Body of pancreas (tissue), 4 donors: ENCODE measurements at regions not wholly inside any gene's neighbourhood (a gene's known extent, or its start where the extent isn't known, plus 50 kb on each side); places are given as distances from the start of the nearest gene placed in this dataset.

ENCODE experiments used
- ATAC-seq: fragments of 150-250 bp; one replicate; pipeline ENCODE4 v1.9.1; 2016
- DNase-seq, 4 donors: peaks; one replicate each; pipeline ENCODE4 v3.0.0-alpha.2; 2019
- H3K27ac ChIP-seq, 4 donors: fragments of 200-600 bp; sonication (generic); 1 replicate in 3 of 4; 2 replicates in 1 of 4; pipeline versions ENCODE4 v1.5.1 to v1.6.1; 2016 to 2019; ENCODE audit warnings: mild to moderate bottlenecking in 1 of 4, mixed read lengths in 1 of 4, moderate library complexity in 1 of 4
- H3K27me3 ChIP-seq, 2 donors: fragments of 200-600 bp; sonication (generic); one replicate each; pipeline ENCODE4 v1.6.0; 2016; ENCODE audit warnings: mild to moderate bottlenecking in 1 of 2
- H3K36me3 ChIP-seq, 2 donors: fragments of 200-600 bp; sonication (generic); replicated peaks in 1 of 2; 2 replicates each; pipeline ENCODE4 v1.5.1; 2016; ENCODE audit warnings: low read depth in 2 of 2; ENCODE audit not compliant: insufficient read depth in 1 of 2
- H3K4me1 ChIP-seq: fragments of 200-600 bp; sonication (generic); one replicate; pipeline ENCODE4 v1.6.0; 2016
- H3K4me3 ChIP-seq, 2 donors: fragments of 200-600 bp; sonication (generic); 1 replicate in 1 of 2; 2 replicates in 1 of 2; pipeline ENCODE4 v1.5.1; 2016 to 2019
- H3K9me3 ChIP-seq, 3 donors: fragments of 200-600 bp; sonication (generic); 1 replicate in 2 of 3; 2 replicates in 1 of 3; pipeline ENCODE4 v1.5.1; 2016
- CTCF ChIP-seq, 7 experiments: fragments of 450-650 bp in 4 of 7; fragments of 200-600 bp in 3 of 7; sonication (generic) in 3 of 7; IDR thresholded peaks; one replicate each; pipeline ENCODE4 v1.5.1; 2016 to 2019; ENCODE audit warnings: antibody characterized with exemption in 7 of 7
- POLR2A ChIP-seq, 3 donors: fragments of 450-650 bp; IDR thresholded peaks; one replicate each; pipeline ENCODE4 v1.6.1; 2016; ENCODE audit warnings: antibody characterized with exemption in 3 of 3, mild to moderate bottlenecking in 2 of 3
- WGBS, 2 donors: methylation state at CpG; one replicate each; pipeline ENCODE4 v1.1.5; 2017; 5-methylcytosine and 5-hydroxymethylcytosine counted together
- intact Hi-C: fragments of 100-400 bp; cut with DNase I; formaldehyde crosslinking; loops from one replicate; pipeline ENCODE4 v1.15.1; 2023

GRCh38 chr4:64533637-64534036 lies 124.4 kb upstream of the TECRL start:
- TF ChIP-seq CTCF (IDR thresholded peaks at IDR 0.05) (no peak), POLR2A (IDR thresholded peaks at IDR 0.05) (no peak)
- Histone ChIP-seq H3K4me1 (no peaks in the 10 kb centered on the region), H3K27me3 (no peaks in the 10 kb centered on the region), H3K27ac (no peak overlapping the region), H3K36me3 (no peaks in the 10 kb centered on the region), H3K9me3 (no peaks in the 10 kb centered on the region), H3K4me3 (no peak overlapping the region)
- DNase-seq (no peak), ATAC-seq (no peak)
- 60 to 69% methylated on average over 3 of the region's 3 CpGs for WGBS, 2 donors
- intact Hi-C loops = no loop called here

- intact Hi-C loops = no loop called here
- WGBS, 2 donors = 38 to 40% methylated on average over 2 of the region's 2 CpGs
- no peak overlapping the region for H3K4me3 ChIP-seq
- TF ChIP-seq CTCF (IDR thresholded peaks at IDR 0.05) (no peak), POLR2A (IDR thresholded peaks at IDR 0.05) (no peak)
- ATAC-seq (no peak), DNase-seq (no peak)
- H3K27me3 ChIP-seq = no peaks in the 10 kb centered on the region
- no peak overlapping the region for H3K27ac ChIP-seq
- H3K36me3 ChIP-seq = no peaks in the 10 kb centered on the region
- H3K4me1 ChIP-seq = no peaks in the 10 kb centered on the region
- no peaks in the 10 kb centered on the region for H3K9me3 ChIP-seq
Observed at GRCh38 chr4:64533159-64533558, 123.9 kb upstream of the TECRL start.

GRCh38 chr4:64520421-64520820 lies 111.2 kb upstream of the TECRL start:
- no peaks in the 10 kb centered on the region for H3K9me3 ChIP-seq
- H3K27me3 ChIP-seq = no peaks in the 10 kb centered on the region
- no peaks in the 10 kb centered on the region for H3K36me3 ChIP-seq
- no peaks in the 10 kb centered on the region for H3K4me1 ChIP-seq
- WGBS, 2 donors = 68 to 72% methylated on average over 2 of the region's 2 CpGs
- DNase-seq = no peak
- ATAC-seq = no peak
- no peak for TF ChIP-seq CTCF (IDR thresholded peaks at IDR 0.05)
- TF ChIP-seq POLR2A (IDR thresholded peaks at IDR 0.05) = no peak
- H3K4me3 ChIP-seq = no peak overlapping the region
- intact Hi-C loops = no loop called here
- H3K27ac ChIP-seq = no peak overlapping the region

GRCh38 chr4:64518600-64518999 lies 109.3 kb upstream of the TECRL start:
- DNase-seq (no peak), ATAC-seq (no peak)
- TF ChIP-seq POLR2A (IDR thresholded peaks at IDR 0.05) = no peak
- Histone ChIP-seq H3K4me3 (no peak overlapping the region), H3K27ac (no peak overlapping the region), H3K9me3 (no peaks in the 10 kb centered on the region), H3K4me1 (no peaks in the 10 kb centered on the region), H3K36me3 (no peaks in the 10 kb centered on the region), H3K27me3 (no peaks in the 10 kb centered on the region)
- intact Hi-C loops = no loop called here
- 80 to 83% methylated on average over 3 of the region's 3 CpGs for WGBS, 2 donors

- no peak overlapping the region for H3K4me3 ChIP-seq
- H3K36me3 ChIP-seq = no peaks in the 10 kb centered on the region
- intact Hi-C loops = no loop called here
- no peaks in the 10 kb centered on the region for H3K4me1 ChIP-seq
- TF ChIP-seq POLR2A (IDR thresholded peaks at IDR 0.05) = no peak
- TF ChIP-seq CTCF (IDR thresholded peaks at IDR 0.05) = no peak
- WGBS, 2 donors = 29 to 39% methylated on average over 1 of the region's 1 CpG
- DNase-seq (no peak), ATAC-seq (no peak)
- no peak overlapping the region for H3K27ac ChIP-seq
- no peaks in the 10 kb centered on the region for H3K27me3 ChIP-seq
- H3K9me3 ChIP-seq = no peaks in the 10 kb centered on the region
Observed at GRCh38 chr4:64516176-64516575, 106.9 kb upstream of the TECRL start.
